Gastrocnemius medialis (tissue), 4 donors: ENCODE measurements at regions not wholly inside any gene's neighbourhood (a gene's known extent, or its start where the extent isn't known, plus 50 kb on each side); places are given as distances from the start of the nearest gene placed in this dataset.
A peak's percentile ranks its signal among the peaks of the same experiment; 100 is the strongest.
"Not testable (repeated sequence)": the region's sequence is repeated elsewhere in the genome, so short reads cannot be mapped to it uniquely, and the experiment has no call there.

ENCODE experiments used
- ATAC-seq, 2 donors: fragments of 150-250 bp; one replicate each; pipeline ENCODE4 v1.9.1; 2016
- DNase-seq, 2 donors: peaks; one replicate each; pipeline ENCODE4 v3.0.0-alpha.2; 2019
- H3K27ac ChIP-seq, 4 donors: fragments of 200-600 bp; sonication (generic); 1 replicate in 1 of 4; 2 replicates in 3 of 4; pipeline ENCODE4 v1.5.1; 2016 to 2018; ENCODE audit warnings: mild to moderate bottlenecking in 2 of 4, moderate library complexity in 1 of 4
- H3K27me3 ChIP-seq, 3 donors: fragments of 200-600 bp; sonication (generic) in 2 of 3; 1 replicate in 1 of 3; 2 replicates in 2 of 3; pipeline versions ENCODE4 v1.5.1 to v1.6.0; 2016 to 2019; ENCODE audit warnings: mild to moderate bottlenecking in 1 of 3, moderate library complexity in 1 of 3
- H3K36me3 ChIP-seq, 2 donors: fragments of 200-600 bp; sonication (generic) in 1 of 2; one replicate each; pipeline ENCODE4 v1.5.1; 2017 to 2018
- H3K4me1 ChIP-seq, 2 donors: fragments of 200-600 bp; sonication (generic) in 1 of 2; one replicate each; pipeline ENCODE4 v1.5.1; 2016 to 2017; ENCODE audit warnings: mild to moderate bottlenecking in 2 of 2
- H3K4me3 ChIP-seq, 4 donors: fragments of 200-600 bp; sonication (generic) in 3 of 4; 1 replicate in 1 of 4; 2 replicates in 3 of 4; pipeline ENCODE4 v1.5.1; 2016 to 2019; ENCODE audit warnings: mild to moderate bottlenecking in 2 of 4
- H3K9me3 ChIP-seq, 3 donors: fragments of 200-600 bp; sonication (generic) in 2 of 3; 1 replicate in 1 of 3; 2 replicates in 2 of 3; pipeline ENCODE4 v1.5.1; 2016 to 2019
- POLR2A ChIP-seq, 2 donors: fragments of 450-650 bp; IDR thresholded peaks; one replicate each; pipeline ENCODE4 v1.6.1; 2017; ENCODE audit warnings: antibody characterized with exemption in 2 of 2, mild to moderate bottlenecking in 2 of 2, moderate library complexity in 2 of 2
- in situ Hi-C, 4 donors: fragments of 200-750 bp; cut with MboI; loops; one replicate each; pipeline versions ENCODE4 v1.15.0 to v1.8.0; 2017; ENCODE audit warnings: low sequenced_read_pairs in 4 of 4
- intact Hi-C: fragments of 100-400 bp; cut with DNase I; formaldehyde crosslinking; loops from one replicate; pipeline ENCODE4 v1.15.1; 2023; ENCODE audit warnings: low total_unique reads
- TF ChIP-seq, protein P1 (sequence below), 5 experiments: fragments of 450-650 bp in 3 of 5; fragments of 200-600 bp in 2 of 5; sonication (generic) in 2 of 5; IDR thresholded peaks in 4 of 5; conservative IDR thresholded peaks in 1 of 5; 1 replicate in 4 of 5; 2 replicates in 1 of 5; pipeline ENCODE4 v1.5.1; 2016 to 2019; ENCODE audit warnings: antibody characterized with exemption in 5 of 5, mild to moderate bottlenecking in 3 of 5, moderate library complexity in 3 of 5

DNA sequence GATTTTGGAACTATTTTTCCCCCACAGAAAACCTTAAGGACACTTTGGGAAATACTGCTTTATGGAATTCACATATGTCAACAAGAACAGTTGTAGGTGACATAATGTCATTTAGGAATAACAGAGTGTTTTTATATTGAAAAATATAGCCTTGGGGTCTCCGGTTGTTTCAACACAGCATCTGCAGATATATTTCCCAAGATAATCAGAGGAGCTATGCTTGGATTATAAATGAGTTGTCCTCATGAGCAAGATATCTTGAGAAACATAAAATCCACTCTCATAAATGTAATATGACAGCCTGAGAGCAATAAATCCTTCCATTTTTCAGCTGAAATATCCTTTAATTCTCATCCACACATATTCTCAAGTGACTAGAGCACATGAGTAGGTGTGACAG, 473.7 kb upstream of the LMCD1 start:
- no peak for TF ChIP-seq POLR2A (IDR thresholded peaks at IDR 0.05)
- TF ChIP-seq, protein P1, sequence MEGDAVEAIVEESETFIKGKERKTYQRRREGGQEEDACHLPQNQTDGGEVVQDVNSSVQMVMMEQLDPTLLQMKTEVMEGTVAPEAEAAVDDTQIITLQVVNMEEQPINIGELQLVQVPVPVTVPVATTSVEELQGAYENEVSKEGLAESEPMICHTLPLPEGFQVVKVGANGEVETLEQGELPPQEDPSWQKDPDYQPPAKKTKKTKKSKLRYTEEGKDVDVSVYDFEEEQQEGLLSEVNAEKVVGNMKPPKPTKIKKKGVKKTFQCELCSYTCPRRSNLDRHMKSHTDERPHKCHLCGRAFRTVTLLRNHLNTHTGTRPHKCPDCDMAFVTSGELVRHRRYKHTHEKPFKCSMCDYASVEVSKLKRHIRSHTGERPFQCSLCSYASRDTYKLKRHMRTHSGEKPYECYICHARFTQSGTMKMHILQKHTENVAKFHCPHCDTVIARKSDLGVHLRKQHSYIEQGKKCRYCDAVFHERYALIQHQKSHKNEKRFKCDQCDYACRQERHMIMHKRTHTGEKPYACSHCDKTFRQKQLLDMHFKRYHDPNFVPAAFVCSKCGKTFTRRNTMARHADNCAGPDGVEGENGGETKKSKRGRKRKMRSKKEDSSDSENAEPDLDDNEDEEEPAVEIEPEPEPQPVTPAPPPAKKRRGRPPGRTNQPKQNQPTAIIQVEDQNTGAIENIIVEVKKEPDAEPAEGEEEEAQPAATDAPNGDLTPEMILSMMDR (IDR thresholded peaks at IDR 0.05 in 4 of 5, conservative IDR thresholded peaks at IDR 0.05 in 1 of 5), result no peak
- DNase-seq, result no peak
- no peak for ATAC-seq
- no peak overlapping the region for H3K4me3 ChIP-seq
- no peaks in the 10 kb centered on the region for H3K27me3 ChIP-seq
- in situ Hi-C loops, result no loop called here
- no peaks in the 10 kb centered on the region for H3K9me3 ChIP-seq
- H3K36me3 ChIP-seq, result no peaks in the 10 kb centered on the region
- intact Hi-C loops, result no loop called here
- no peaks in the 10 kb centered on the region for H3K4me1 ChIP-seq
- H3K27ac ChIP-seq, result no peak overlapping the region

DNA sequence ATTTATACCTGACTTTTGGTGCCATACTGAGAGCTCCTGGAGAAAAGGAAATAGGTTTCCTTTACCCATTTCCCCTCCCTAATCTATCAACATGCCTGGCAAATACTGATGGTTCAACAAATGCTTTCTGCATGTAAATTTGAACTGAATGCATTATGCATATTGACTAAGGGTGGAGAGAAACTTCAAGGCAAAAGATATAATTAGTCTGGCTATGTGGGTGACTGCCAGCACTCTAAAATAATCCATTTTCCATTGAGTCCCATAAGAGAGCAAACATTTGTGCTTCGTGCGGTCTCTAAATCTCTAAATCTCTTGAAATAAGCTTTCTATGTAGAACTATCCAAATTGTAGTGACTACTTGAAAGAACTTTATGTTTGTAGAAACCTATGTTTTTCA, 451.3 kb upstream of the LMCD1 start:
- Histone ChIP-seq H3K9me3 (no peaks in the 10 kb centered on the region), H3K27me3 (no peaks in the 10 kb centered on the region), H3K36me3 (no peaks in the 10 kb centered on the region), H3K4me3 (no peak overlapping the region), H3K27ac (no peak overlapping the region), H3K4me1 (no peaks in the 10 kb centered on the region)
- TF ChIP-seq, protein P1 (IDR thresholded peaks at IDR 0.05 in 4 of 5, conservative IDR thresholded peaks at IDR 0.05 in 1 of 5), result no peak
- no peak for TF ChIP-seq POLR2A (IDR thresholded peaks at IDR 0.05)
- in situ Hi-C loops (no loop called here), intact Hi-C loops (no loop called here)
- DNase-seq (no peak), ATAC-seq (no peak)

DNA sequence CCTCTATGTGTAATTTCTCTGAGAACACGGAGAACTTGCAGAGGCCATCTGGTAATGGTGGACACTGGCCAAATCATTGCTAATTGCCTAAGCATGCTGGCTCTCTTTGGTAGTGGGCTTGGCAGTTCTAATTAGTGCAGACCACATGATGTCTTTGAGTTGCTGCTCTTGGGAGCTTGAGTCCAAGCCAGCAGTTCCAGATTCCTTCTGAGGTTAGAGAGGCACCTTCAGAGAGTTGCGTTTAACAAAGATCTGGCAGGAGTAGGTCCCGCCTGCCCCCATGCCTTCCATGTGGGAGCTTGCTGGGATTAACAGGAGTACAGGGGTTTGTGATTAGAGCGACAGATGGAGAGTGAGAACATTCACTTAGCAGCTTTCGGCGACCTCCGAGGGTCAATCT, 449.0 kb upstream of the LMCD1 start:
- no peaks in the 10 kb centered on the region for H3K9me3 ChIP-seq
- in situ Hi-C loops, result no loop called here
- TF ChIP-seq, protein P1 (IDR thresholded peaks at IDR 0.05 in 4 of 5, conservative IDR thresholded peaks at IDR 0.05 in 1 of 5), result no peak
- TF ChIP-seq POLR2A (IDR thresholded peaks at IDR 0.05), result no peak
- DNase-seq (no peak), ATAC-seq (peak in 1 of 2 donors; percentile 45)
- H3K36me3 ChIP-seq, result no peaks in the 10 kb centered on the region
- H3K27ac ChIP-seq, result no peak overlapping the region
- H3K27me3 ChIP-seq, result no peaks in the 10 kb centered on the region
- intact Hi-C loops, result no loop called here
- no peaks in the 10 kb centered on the region for H3K4me1 ChIP-seq
- no peak overlapping the region for H3K4me3 ChIP-seq

DNA sequence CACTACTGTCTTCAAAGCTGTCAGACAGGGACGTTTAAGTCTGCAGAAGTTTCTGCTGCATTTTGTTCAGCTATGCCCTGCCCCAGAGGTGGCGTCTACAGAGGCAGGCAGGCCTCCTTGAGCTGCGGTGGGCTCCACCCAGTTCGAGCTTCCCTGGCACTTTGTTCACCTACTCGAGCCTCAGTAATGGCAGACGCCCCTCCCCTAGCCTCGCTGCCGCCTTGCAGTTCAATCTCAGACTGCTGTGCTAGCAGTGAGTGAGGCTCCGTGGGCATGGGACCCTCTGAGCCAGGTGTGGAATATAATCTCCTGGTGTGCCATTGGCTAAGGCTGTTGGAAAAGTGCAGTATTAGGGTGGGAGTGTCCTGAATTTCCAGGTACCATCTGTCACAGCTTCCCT, 433.5 kb upstream of the LMCD1 start:
- H3K36me3 ChIP-seq, ATAC-seq, H3K4me3 ChIP-seq, H3K9me3 ChIP-seq, DNase-seq, intact Hi-C loops, H3K4me1 ChIP-seq, H3K27me3 ChIP-seq, in situ Hi-C loops, H3K27ac ChIP-seq: not testable (repeated sequence)

DNA sequence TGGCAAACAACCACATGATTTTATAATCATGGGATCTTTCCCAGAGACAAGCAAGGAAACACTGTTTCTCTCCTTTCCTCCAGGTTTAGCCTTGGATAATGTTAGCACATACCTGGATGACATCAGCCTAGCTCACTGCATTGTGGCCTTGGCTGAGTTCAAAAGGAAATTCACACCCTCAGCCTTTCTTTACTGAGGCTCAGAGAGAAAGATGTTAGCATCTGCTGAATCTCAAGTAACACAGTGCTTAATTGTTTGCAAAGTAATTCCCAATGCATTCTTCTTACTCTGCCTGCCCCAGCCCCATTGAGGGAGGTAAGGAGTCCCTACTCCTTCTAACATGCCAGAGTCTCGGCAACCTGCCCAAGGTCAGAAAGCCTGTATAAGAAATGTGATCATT, 432.2 kb upstream of the LMCD1 start:
- Histone ChIP-seq H3K27ac (no peak overlapping the region), H3K27me3 (no peaks in the 10 kb centered on the region), H3K36me3 (no peaks in the 10 kb centered on the region), H3K4me1 (no peaks in the 10 kb centered on the region), H3K9me3 (no peaks in the 10 kb centered on the region), H3K4me3 (no peak overlapping the region)
- TF ChIP-seq, protein P1 (IDR thresholded peaks at IDR 0.05 in 4 of 5, conservative IDR thresholded peaks at IDR 0.05 in 1 of 5), result no peak
- no peak for TF ChIP-seq POLR2A (IDR thresholded peaks at IDR 0.05)
- intact Hi-C loops, result no loop called here
- in situ Hi-C loops, result no loop called here
- ATAC-seq (no peak), DNase-seq (no peak)
